ENCODE measurements at regions not wholly inside any gene's neighbourhood (a gene's known extent, or its start where the extent isn't known, plus 50 kb on each side); places are given as distances from the start of the nearest gene placed in this dataset.
"Not testable (repeated sequence)": the region's sequence is repeated elsewhere in the genome, so short reads cannot be mapped to it uniquely, and the experiment has no call there.

DNA sequence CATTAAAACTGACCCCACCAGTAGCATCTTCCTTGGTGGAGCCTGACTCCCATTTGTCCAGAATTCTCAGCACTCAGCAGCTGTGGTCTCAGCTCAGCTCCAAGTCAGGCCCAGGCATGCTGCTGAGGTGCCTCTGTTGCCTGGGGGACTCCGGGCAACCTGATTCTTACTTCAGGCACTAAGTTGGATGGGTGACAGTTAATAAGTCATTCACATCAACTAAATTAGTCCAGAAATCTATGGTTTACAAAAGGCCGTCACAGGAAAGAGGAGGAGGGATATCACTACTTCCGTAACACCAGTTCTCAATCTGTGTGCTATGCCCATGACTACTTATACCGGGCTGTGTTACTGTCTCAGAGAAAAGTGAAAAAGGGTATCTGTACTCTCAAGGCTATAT lies 310.2 kb downstream of the SATB1 start:
- no peak for DNase-seq

- no peak for DNase-seq
These were observed 311.7 kb downstream of the SATB1 start for GRCh38 chr3:18113417-18113816.

DNA sequence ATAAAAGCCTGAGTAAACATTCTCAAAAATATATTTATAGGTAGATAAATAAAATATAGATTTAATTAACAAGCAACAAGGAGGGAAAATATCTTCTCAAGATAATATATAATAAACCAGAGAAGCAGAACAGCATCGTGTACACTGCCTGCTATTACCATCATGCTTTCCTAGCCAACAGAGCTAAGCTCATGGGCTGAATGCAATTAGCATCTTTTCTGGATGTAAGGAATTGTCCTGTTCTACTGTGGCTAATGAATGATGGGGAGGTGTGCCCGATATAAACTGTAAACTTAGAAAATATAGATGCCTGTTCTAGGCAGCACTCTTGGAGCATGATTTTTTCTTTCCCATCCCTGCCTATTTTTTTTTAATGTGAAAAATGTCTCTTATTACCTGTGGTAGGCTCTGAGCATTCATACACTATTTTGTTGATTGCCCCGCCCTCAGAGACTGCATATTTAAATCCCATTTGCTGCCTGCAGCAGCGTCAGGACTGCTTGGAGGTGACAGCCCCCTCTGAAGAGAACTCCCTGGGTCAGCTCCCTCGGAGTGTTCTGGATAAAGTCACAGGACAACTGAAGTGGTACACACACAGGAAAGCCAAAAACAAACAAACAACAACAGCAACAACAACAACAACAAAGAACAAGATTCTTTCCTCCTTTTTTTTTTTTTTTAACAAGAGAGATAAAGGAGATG lies 312.3 kb downstream of the SATB1 start:
- DNase-seq, result no peak

GRCh38 chr3:18111796-18112232 lies 313.3 kb downstream of the SATB1 start:
- no peak for DNase-seq

DNA sequence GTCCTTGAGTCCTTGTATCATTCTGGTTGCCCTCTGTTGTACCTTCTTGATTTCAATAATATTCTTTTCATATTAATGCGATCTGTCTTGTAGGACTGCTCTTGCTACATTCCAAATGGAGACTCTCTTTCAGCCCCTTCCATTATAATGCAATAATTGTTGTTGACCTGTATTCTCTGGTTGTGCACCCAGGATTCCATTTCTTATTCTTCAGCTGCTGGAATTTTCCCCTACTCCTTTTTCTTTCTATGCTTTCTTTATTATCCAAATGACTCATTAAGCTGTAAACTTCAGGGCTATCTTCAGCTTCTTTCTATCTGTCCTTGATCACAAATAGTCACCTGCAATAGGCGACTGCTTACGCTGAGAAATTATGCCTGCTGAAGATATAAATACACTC lies 321.5 kb downstream of the SATB1 start:
- no peak for DNase-seq

GRCh38 chr3:18100121-18100520 lies 325.0 kb downstream of the SATB1 start:
- no peak for DNase-seq

DNA sequence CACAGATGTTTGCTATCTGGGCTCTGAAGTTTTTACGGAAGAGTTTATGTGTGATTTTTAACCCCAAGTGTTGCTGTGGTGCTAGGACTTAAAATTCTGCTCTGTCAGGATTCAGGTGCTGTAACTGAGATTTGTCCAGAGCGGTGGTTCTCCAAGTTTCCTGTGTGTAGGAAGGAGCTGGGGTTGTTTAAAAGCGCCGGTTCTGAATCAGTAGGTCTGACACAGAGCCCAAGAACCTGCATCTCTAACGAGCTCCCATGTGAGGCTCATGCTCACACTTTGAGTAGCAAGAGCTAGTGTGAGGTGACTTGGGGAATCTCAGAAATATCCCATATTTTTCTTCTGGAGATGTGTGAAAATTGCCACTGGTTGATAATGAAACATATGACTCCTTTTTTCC lies 325.5 kb downstream of the SATB1 start:
- no peak for DNase-seq

- no peak for DNase-seq
These were observed 326.1 kb downstream of the SATB1 start for GRCh38 chr3:18098960-18099587.

DNA sequence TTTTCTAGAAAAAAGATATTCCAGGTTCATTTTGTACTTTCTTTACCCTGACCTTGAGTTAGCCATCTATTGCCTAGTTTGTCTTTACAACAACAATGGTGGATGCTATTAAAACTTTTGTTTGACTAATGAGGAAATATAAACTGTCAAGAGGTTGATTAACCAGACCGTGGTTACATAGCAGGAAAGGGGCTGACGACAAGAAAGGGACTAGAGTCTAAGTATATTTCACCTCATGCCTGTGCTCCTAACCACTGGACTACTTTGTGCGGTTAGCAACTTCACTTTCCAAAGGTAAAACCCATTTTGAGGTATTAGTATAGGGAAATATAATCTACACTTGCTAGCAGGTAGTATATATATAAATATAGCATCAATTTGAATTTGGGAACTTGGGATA lies 327.1 kb downstream of the SATB1 start:
- no peak for DNase-seq

GRCh38 chr3:18097473-18097872 lies 327.7 kb downstream of the SATB1 start:
- no peak for DNase-seq

DNA sequence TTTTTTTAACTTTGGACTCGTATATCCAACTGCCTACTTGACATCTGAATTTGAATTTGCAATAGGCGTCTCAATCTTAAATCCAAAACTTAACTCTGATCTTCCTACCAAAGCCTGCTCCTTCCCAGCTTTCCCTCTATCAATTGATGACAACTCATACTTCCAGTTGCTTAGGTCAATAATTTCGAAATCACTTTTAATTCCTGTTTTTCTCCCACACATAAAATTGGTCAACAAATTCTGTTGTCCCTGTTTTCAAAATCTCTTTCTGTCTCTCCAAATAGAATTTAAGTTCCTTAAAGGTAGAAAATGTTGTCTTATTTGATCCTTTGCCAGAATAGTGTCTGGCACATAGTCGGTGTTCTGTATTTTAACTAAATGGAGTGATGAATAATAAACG lies 332.4 kb downstream of the SATB1 start:
- no peak for DNase-seq

- no peak for DNase-seq
These were observed 334.8 kb downstream of the SATB1 start for GRCh38 chr3:18090377-18090776.

DNA sequence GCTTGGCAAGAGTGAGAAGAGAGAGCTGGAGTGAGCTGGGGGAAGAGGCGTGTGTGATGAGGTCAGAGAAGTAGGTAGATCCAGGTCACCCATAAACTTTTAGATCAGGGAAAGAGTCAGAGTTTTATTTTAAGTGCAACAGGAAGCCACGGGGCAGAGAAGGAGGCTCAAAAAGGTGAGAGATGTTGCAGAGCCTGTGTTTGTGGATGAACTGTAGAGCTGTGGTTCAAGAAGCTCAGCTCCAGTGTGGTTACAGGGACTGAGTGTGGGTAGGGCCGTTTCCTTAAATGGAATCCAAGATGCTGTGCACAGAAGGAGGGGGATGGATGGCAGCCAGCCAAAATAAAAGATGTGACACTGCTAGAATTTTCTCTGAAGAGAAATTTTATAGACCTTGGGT lies 337.2 kb downstream of the SATB1 start:
- DNase-seq, result no peak

GRCh38 chr3:18086760-18087159 lies 338.4 kb downstream of the SATB1 start:
- no peak for DNase-seq

GRCh38 chr3:18086078-18086477 lies 339.1 kb downstream of the SATB1 start:
- no peak for DNase-seq

DNA sequence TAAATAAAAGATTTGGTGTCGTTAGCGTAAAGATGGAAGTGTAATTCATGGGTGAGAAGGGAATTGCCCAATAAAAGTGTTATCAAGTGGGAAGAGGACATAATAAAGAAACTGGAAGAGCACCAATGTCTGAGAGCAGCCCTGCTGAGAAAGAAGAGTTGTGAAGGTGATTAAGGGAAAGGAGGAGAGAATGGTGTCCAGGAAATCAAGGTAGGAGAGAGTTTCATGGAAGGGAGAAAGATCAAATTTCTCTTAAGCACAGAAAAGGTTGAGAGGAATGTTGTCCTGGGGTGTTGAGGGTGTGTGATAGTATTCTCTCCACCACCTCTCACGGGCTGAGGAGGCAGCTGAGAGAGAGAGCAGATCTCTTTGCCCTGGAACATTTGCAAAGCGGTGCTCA lies 339.7 kb downstream of the SATB1 start:
- DNase-seq, result no peak

DNA sequence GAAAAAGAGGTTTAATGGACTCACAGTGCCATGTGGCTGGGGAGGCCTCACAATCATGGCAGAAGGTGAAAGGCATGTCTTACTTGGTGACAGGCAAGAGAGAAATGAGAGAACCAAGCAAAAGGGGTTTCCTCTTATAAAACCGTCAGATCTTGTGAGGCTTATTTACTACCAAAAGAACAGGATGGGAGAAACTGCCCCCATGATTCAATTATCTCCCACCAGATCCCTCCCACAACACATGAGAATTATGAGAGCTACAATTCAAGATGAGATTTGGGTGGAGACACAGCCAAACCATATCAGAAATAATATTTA lies 340.8 kb upstream of the TBC1D5 start:
- DNase-seq, result not testable (repeated sequence)

DNA sequence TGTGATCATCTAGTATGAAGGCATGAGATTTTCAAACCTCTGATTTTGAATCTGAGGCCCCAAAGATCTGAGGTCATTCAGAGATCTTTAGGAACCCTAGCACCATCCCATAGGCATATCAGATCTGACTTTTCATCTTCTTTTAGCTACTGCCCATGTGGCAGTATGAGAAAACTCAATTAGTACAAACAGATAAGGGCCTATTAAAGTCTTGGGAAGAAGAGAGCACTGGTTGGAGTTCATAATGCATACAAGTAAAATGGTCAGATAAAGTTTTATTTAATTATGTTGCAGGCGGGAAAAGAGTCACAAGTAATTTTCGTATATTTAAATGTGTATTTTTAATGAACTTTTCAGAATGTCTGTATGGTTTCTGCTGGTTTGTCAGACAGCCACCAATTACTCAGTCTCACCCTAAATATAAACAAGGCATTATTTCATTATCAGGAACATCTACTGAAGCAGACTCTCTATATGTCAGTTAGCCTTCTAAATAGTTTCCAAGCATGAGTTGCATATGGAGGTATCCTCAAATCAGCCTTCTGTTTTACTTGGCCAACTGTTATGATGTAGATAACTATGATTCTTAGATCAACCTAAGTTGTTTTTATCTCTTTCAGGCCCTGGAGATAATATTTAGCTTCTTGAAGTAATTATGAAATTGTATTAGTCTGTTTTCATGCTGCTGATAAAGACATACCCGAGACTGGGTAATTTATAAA lies 340.3 kb upstream of the TBC1D5 start:
- DNase-seq, result no peak

DNA sequence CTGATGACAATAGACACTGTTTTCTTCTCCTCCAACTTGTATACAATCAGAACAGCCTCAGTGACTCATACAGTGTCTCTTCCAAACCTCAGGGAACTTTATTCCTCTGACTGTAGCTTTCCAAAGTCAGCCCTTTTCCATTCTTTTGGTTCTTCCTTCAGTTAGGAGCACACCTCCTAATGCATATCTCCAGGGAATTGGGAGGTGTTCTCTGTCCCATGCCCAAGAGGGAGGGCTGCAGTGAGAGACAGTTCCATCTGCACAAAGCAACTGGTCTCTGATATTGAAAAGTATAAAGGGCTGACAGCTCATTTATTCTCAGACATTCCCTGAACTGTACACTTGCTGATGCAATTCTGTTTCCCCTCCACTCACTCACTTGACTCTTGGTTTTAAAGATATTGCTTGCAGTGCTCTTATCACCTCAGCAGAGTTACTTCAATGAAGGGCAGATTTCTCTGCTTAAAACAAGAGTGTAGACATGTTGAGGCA lies 337.8 kb upstream of the TBC1D5 start:
- DNase-seq, result no peak

- no peak for DNase-seq
These were observed 337.3 kb upstream of the TBC1D5 start for GRCh38 chr3:18079739-18080138.

DNA sequence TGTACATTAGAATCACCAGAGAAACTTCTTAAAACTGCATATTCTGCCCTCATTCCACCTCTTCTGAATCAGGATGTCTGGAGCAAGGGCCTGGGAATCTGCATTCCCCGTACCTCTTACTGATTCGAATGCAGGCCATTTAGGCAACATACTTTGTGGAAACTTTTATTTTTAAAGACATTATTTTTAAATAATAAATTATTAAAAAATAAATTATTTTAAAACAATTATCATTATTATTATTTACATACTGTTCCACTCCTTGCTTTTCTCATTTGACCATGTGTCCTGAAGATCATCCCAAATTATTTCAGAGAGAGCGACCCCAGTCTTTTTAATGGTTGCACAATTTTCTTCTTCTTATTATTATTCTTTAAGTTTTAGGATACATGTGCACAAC lies 336.6 kb upstream of the TBC1D5 start:
- DNase-seq, result no peak

GRCh38 chr3:18077128-18077840 lies 334.9 kb upstream of the TBC1D5 start:
- DNase-seq, result no peak

GRCh38 chr3:18076301-18076700 lies 333.9 kb upstream of the TBC1D5 start:
- DNase-seq, result no peak

DNA sequence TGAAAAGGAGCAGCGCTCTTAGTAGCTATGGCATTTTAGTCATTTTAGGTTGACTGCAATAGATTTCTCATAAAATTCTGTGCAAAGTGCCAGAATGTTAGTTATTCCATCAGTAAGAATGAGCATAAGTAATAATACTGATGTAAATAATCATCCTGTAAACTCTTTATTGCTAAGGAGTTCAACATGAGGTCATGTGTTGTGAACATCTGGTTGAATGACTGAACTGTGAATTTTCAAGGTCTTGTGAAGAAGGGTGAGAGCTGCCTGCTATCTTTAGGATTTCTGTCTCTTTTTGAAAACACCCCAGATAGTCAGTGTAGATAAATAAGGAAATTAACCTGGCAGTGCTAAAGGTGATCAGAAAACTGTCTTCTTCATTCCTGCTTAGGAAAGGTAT lies 333.4 kb upstream of the TBC1D5 start:
- DNase-seq, result no peak
